Tibial artery (tissue), 4 donors: ENCODE measurements at regions not wholly inside any gene's neighbourhood (a gene's known extent, or its start where the extent isn't known, plus 50 kb on each side); places are given as distances from the start of the nearest gene placed in this dataset.

Experiments used
- DNase-seq, 2 donors: peaks; one replicate each; pipeline ENCODE4 v3.0.0-alpha.2; 2019
- H3K27ac ChIP-seq, 2 donors: fragments of 200-600 bp; sonication (generic) in 1 of 2; 1 replicate in 1 of 2; 2 replicates in 1 of 2; pipeline ENCODE4 v1.5.1; 2018 to 2019; ENCODE audit warnings: mild to moderate bottlenecking in 1 of 2
- H3K27me3 ChIP-seq, 2 donors: fragments of 200-600 bp; sonication (generic) in 1 of 2; one replicate each; pipeline versions ENCODE4 v1.5.1 to v1.6.0; 2016 to 2019
- H3K36me3 ChIP-seq, 3 donors: fragments of 200-600 bp; sonication (generic) in 2 of 3; one replicate each; pipeline ENCODE4 v1.5.1; 2016 to 2019; ENCODE audit warnings: mild to moderate bottlenecking in 2 of 3
- H3K4me1 ChIP-seq, 4 donors: fragments of 200-600 bp; sonication (generic) in 2 of 4; 1 replicate in 3 of 4; 2 replicates in 1 of 4; pipeline ENCODE4 v1.5.1; 2016 to 2019
- H3K4me3 ChIP-seq, 2 donors: fragments of 200-600 bp; sonication (generic) in 1 of 2; 1 replicate in 1 of 2; 2 replicates in 1 of 2; pipeline ENCODE4 v1.5.1; 2018 to 2019; ENCODE audit warnings: mild to moderate bottlenecking in 2 of 2
- H3K9me3 ChIP-seq, 3 donors: fragments of 200-600 bp; sonication (generic) in 1 of 3; one replicate each; pipeline ENCODE4 v1.5.1; 2016 to 2019
- intact Hi-C: fragments of 100-400 bp; cut with DNase I; formaldehyde crosslinking; loops from one replicate; pipeline ENCODE4 v1.15.0; 2023; ENCODE audit warnings: low total_unique reads
- TF ChIP-seq, protein P1 (sequence below), 2 experiments: fragments of 200-600 bp in 1 of 2; fragments of 450-650 bp in 1 of 2; IDR thresholded peaks; one replicate each; pipeline ENCODE4 v1.5.1; 2017 to 2019; ENCODE audit warnings: antibody characterized with exemption in 2 of 2, mild to moderate bottlenecking in 1 of 2, moderate library complexity in 1 of 2

DNA sequence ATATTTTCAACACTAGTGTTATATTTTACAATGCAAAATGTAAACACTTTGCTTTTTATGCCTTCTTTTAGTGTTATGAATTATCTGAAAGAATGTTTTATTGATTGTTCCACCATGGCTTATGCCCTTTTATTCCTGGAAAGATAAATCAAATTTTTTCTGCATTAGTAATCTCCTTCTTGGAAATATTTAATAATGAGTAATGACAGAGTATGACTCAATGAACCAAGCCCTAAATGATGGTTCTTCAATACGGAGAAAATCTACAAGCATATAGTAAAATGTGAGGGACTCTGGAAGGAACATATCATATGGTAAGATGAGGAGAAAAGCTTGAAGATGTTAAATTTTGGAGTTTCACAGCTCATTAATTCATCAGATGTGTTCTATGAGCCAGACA, 929.6 kb downstream of the C6orf118 start:
- Histone ChIP-seq H3K36me3 (no peaks in the 10 kb centered on the region), H3K4me3 (no peak overlapping the region), H3K27ac (no peak overlapping the region), H3K27me3 (no peaks in the 10 kb centered on the region), H3K4me1 (no peaks in the 10 kb centered on the region), H3K9me3 (peaks cover 0 to 3% (median 0%) of the 10 kb centered on the region in 3 donors)
- TF ChIP-seq, protein P1, sequence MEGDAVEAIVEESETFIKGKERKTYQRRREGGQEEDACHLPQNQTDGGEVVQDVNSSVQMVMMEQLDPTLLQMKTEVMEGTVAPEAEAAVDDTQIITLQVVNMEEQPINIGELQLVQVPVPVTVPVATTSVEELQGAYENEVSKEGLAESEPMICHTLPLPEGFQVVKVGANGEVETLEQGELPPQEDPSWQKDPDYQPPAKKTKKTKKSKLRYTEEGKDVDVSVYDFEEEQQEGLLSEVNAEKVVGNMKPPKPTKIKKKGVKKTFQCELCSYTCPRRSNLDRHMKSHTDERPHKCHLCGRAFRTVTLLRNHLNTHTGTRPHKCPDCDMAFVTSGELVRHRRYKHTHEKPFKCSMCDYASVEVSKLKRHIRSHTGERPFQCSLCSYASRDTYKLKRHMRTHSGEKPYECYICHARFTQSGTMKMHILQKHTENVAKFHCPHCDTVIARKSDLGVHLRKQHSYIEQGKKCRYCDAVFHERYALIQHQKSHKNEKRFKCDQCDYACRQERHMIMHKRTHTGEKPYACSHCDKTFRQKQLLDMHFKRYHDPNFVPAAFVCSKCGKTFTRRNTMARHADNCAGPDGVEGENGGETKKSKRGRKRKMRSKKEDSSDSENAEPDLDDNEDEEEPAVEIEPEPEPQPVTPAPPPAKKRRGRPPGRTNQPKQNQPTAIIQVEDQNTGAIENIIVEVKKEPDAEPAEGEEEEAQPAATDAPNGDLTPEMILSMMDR (IDR thresholded peaks at IDR 0.05): no peak
- DNase-seq: no peak
- intact Hi-C loops: no loop called here

DNA sequence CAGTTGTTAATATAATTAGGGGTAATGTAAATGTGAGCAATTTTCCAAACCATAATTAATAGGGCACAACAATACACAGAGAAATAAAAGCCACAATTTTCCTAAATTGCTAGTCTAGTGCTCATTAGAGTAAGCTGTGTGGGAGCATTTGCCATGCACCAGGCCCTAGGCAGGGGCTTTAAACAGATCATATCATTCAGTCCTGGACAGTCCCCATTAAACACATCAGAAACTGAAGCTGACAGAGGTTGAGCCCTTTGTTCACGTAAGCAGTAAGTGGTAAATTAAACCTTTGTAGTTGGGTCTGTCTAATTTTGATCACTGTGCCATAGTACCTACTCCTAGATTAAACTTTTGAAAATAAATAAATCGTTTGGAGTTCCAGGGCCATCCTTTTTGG, 931.1 kb downstream of the C6orf118 start:
- H3K4me1 ChIP-seq: no peaks in the 10 kb centered on the region
- H3K4me3 ChIP-seq: no peak overlapping the region
- TF ChIP-seq, protein P1 (IDR thresholded peaks at IDR 0.05): no peak
- no peaks in the 10 kb centered on the region for H3K27me3 ChIP-seq
- peaks cover 0 to 3% (median 0%) of the 10 kb centered on the region in 3 donors for H3K9me3 ChIP-seq
- no peak for DNase-seq
- no peak overlapping the region for H3K27ac ChIP-seq
- no peaks in the 10 kb centered on the region for H3K36me3 ChIP-seq
- intact Hi-C loops: no loop called here

DNA sequence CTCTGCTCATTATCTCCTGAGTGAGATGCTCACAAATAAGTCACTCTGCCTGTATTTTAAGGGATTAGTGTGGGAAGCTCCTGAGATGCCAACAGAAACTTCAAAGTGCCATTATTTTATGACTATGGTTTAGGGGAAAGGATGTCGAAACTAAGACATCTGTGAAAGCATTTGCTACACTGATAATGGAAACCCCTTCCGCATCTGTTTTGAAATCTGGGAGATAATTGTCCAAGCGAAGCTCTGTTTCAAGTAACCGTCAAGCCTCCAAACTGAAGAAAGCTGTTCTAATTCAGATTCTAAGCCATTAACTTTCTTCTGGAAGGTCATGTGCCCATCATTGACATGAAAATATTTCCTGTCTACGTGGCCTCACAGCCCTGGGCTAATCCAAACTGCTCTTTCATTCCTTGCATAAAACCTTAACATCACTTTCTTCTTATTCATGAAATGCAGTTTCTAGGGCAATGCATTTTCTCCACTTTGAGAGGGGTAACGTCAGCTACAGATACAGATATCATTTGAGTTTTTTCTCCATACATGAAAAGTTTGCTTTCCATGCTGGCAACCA, 932.0 kb downstream of the C6orf118 start:
- Histone ChIP-seq H3K4me3 (no peak overlapping the region), H3K4me1 (no peaks in the 10 kb centered on the region), H3K9me3 (peaks cover 0 to 3% (median 0%) of the 10 kb centered on the region in 3 donors), H3K36me3 (no peaks in the 10 kb centered on the region), H3K27me3 (no peaks in the 10 kb centered on the region), H3K27ac (no peak overlapping the region)
- TF ChIP-seq, protein P1 (IDR thresholded peaks at IDR 0.05): no peak
- intact Hi-C loops: no loop called here
- DNase-seq: no peak

DNA sequence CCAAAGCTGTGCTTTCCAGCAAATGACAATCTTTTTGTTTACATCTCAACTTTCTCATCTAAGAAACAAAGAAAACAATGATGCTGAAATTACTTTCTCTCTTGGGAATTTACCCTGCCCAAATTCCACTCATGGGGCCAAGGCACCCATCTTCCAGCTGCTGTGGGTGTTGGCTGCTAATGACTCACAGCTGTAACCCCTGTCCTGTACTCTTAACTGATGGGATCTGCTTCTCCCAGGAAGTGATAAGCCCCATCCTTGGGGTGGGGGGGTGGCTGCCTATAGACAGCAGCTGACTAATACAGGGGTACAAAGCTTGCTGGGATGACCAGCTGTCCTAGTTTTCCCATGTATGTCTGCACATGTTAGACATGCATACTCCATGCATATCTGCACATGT, 938.6 kb downstream of the C6orf118 start:
- H3K4me3 ChIP-seq: no peak overlapping the region
- no peaks in the 10 kb centered on the region for H3K27me3 ChIP-seq
- no peaks in the 10 kb centered on the region for H3K4me1 ChIP-seq
- intact Hi-C loops: no loop called here
- H3K36me3 ChIP-seq: no peaks in the 10 kb centered on the region
- TF ChIP-seq, protein P1 (IDR thresholded peaks at IDR 0.05): no peak
- DNase-seq: no peak
- H3K27ac ChIP-seq: no peak overlapping the region
- no peaks in the 10 kb centered on the region for H3K9me3 ChIP-seq

DNA sequence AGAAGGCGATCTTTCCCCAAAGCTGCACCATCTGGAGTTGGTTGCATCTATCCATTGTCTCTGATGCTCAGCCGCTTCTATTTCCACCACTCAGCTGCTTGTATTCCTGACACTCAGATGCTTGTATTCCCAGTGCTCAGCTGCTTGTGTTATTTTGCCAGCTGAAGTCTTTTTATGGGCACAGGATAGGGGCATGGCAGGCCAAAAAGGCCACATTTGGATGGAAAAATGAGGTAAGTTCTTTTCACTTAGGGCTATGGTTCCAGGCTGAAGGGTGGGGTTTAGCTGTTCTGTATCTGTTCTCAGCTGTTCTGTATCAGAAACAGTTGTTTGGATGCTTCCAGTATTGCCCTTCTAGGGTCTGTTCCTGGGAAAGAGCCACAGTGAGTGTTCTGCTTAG, 944.9 kb downstream of the QKI start:
- Histone ChIP-seq H3K27ac (no peak overlapping the region), H3K36me3 (no peaks in the 10 kb centered on the region), H3K9me3 (peaks cover 0 to 18% (median 12%) of the 10 kb centered on the region in 3 donors), H3K4me3 (no peak overlapping the region), H3K27me3 (no peaks in the 10 kb centered on the region), H3K4me1 (no peaks in the 10 kb centered on the region)
- no peak for DNase-seq
- TF ChIP-seq, protein P1 (IDR thresholded peaks at IDR 0.05): no peak
- intact Hi-C loops: no loop called here

DNA sequence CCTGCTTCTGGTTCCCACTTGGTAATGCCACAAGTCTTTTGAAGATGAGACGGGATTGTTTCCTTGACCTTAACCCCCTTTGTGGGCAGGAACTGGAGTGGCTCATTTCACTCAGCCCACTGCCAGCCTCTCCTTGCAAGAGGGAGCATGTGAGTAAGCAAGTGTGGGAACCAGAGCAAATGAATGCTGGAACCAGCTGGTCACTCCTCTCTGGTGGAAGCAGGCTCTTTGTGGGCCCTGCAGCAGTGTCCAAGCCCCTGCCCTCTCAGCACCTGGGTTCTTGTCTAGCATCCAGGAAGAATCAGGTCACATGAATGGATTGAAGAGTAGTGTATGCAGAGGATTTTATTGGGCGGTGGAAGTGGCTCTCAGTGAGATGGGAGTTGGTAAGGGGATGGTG, 944.5 kb downstream of the QKI start:
- H3K27ac ChIP-seq: no peak overlapping the region
- no peaks in the 10 kb centered on the region for H3K4me1 ChIP-seq
- H3K9me3 ChIP-seq: peaks cover 0 to 18% (median 12%) of the 10 kb centered on the region in 3 donors
- intact Hi-C loops: no loop called here
- no peak for DNase-seq
- H3K27me3 ChIP-seq: no peaks in the 10 kb centered on the region
- no peaks in the 10 kb centered on the region for H3K36me3 ChIP-seq
- H3K4me3 ChIP-seq: no peak overlapping the region
- TF ChIP-seq, protein P1 (IDR thresholded peaks at IDR 0.05): no peak
